ENCODE measurements at regions not wholly inside any gene's neighbourhood (a gene's known extent, or its start where the extent isn't known, plus 50 kb on each side); places are given as distances from the start of the nearest gene placed in this dataset.
A peak's percentile ranks its signal among the peaks of the same experiment; 100 is the strongest.

DNA sequence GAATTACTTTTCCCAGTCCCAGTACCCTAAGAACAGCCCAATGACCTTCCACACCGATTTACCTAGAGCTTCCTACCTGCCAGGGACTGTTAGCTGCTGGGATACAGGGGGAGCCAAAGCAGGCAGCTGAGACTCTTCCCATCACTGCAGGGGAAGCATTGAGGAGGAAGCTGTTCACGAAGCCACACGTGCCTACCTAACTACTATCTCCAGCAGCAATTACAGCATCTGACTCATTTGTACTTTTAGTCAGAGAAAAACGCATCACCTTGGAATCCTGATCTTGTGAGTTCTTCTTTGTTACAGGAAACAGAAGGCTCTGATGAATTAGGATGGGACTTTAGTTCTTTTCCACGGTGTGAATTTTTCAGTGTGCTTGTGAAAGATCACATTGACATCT, 113.7 kb upstream of the DHX40 start:
- DNase-seq: no peak

GRCh38 chr17:59454633-59455105, 110.7 kb upstream of the DHX40 start:
- DNase-seq: no peak

- no peak for DNase-seq
Observed at GRCh38 chr17:59456428-59456827, 109.0 kb upstream of the DHX40 start.

GRCh38 chr17:59456923-59457615, 108.3 kb upstream of the DHX40 start:
- DNase-seq: no peak

DNA sequence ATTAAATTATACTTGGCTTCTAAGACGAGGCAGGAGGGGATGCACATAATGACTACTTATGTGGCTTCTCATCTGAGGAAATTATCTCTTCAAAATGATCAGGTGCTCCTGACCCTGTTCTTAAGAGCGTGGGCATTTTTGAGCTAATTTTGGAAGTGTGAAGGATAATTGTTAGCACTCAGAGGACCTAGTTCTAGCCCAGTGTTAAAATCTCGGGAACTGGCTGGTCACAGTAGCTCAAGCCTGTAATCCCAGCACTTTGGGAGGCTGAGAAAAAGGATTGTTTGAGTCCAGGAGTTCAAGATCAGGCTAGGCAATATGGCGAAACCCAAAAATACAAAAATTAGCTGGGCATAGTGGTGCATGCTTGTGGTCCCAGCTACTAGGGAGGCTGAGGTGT, 103.0 kb upstream of the DHX40 start:
- DNase-seq: no peak

- no peak for DNase-seq
Observed at GRCh38 chr17:59464246-59464645, 101.2 kb upstream of the DHX40 start.

GRCh38 chr17:59465949-59466307, 99.5 kb upstream of the DHX40 start:
- DNase-seq: no peak

DNA sequence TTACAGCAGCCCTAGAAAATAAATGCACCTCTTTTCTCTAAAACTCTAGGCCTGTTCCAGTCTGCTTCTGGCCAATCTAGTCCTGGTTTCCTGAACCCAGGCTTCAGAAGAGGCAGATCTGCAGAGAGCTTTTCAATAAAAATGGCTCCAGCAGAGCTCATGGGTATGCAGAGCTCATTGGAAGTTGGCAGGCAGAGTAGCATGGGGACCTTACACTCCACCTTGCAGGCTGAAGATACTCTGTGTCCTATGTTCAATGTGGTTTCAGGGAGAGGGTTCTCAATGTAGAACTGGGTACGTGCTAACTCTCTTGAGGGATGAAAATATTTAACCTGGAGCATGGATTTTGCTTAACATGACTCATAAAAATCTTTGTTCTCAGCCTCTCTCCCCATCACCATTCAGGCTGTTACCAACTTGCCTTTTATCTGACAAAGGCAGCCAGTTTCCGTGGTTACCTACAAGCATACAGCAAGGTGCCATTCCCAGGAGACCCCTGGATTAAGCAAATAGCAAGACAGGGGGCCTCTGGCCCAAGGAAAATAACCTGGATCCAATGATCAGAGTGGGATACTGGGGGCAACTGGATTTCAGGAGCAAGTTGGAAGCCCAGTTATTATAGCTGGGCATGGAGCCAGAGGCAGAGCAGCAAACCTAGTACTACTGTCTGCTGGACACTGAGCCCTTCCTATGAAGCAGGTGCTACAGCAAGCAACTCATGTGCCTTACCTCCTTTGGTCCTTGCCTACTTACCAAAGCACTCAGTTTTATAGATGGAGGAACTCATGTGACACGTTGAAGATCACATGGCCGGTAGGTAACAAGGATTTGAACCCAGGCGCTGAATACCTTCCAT, 98.2 kb upstream of the DHX40 start:
- no peak for DNase-seq

- DNase-seq: no peak
Observed at GRCh38 chr17:59469786-59470485, 95.5 kb upstream of the DHX40 start.

DNA sequence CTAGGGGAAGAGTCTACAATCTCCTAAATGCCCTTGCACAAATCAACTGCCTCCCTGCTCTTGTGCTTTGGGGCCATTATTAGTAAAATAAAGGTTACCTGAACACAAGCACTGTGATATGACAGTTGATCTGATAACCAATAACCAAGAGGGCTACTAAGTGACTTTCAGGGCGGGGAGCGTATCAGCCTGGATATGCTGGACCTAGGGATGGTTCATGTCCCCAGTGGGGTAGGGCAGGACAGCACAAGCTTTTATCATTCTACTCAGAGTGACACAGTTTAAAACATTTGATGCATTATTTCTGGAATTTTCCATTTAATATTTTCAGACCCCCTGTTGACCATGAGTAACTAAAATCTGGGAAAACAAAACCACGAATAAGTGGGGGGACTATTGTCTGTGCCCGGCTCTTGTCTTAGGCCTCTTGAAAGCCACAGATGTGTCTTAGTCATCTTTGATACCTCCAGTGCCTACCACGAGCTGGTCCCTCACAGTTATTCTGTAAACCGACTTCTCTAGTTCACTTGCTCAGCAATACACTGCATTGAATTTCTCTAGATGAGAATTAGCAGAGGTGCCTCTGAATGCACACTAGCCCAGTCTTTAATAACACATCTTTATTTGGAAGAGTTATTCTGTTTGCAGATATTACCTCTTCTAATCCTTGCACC, 94.6 kb upstream of the DHX40 start:
- no peak for DNase-seq

DNA sequence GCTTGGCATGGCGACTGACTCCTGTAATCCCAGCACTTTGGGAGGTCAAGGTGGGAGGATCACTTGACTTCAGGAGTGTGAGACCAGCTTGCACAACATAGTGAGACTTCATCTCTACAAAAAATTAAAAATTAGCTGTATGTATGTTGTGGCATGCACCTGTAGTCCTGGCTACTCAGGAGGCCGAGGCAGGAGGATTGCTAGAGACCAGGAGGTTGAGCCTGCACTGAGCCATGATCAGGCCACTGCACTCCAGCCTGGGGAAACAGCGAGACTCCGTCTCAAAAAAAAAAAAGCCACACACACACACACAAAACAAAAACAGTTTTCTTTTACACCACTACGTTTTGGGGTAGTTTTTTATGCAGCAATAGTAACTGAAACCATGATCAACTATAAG, 89.0 kb upstream of the DHX40 start:
- DNase-seq: no peak

GRCh38 chr17:59479141-59479540, 86.3 kb upstream of the DHX40 start:
- DNase-seq: no peak

- no peak for DNase-seq
Observed at GRCh38 chr17:59483860-59484259, 81.5 kb upstream of the DHX40 start.

GRCh38 chr17:59485015-59485414, 80.4 kb upstream of the DHX40 start:
- DNase-seq: no peak

- peak; percentile 53 for DNase-seq
Observed at GRCh38 chr17:59485946-59486345, 79.5 kb upstream of the DHX40 start.

DNA sequence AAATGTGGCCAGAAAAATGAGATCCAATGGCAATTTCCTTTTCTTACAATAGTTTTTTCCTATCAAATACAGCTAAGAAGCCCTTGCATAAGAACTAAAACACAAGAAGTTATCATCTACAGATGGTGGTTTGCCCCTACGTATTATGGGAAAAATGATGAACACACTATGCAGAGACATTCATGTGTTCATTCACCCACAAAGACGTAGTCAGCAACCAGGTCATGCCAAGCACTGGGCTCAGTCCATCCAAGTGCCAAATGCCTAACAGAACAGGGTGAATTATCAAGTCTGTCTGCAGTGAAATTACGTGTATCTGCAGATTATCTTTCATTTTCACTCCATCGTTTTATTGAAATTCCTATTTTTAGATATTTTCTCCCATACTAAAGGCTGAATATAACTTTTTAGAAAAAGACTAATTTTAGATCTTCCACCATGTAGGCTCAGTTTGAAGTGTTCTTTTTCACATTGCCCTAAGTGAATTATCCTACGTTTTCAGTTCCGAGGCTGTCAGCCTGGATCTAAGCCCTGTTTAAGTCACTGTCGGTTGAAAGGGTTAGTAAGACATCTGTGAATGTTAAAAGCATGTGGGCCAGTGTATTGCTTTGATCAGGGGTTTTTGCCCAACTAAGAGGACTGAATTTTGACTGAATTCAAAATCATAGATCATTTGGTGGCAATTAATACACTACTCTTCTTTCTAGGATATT, 78.1 kb upstream of the DHX40 start:
- DNase-seq: peak; percentile 42

- DNase-seq: no peak
Observed at GRCh38 chr17:59488805-59489204, 76.6 kb upstream of the DHX40 start.

DNA sequence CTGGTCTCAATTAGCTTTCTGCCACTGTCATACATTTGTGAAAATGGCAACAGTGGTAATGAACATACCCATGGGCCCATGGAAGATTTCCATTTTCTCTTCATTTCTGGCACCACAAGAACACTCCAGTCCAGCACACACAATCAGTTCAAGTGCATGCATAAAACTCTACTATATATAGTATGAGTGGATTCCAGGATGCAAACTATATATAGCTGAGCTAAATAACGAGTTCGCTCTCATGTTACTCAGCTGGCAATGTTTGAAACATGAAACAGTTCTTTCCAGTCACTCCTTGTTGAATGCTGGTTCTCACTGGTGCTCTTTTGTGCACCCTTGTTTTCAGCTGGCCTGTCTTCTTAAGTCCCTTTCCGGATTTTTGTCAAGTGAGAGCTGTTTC, 75.2 kb upstream of the DHX40 start:
- DNase-seq: peak; percentile 67

DNA sequence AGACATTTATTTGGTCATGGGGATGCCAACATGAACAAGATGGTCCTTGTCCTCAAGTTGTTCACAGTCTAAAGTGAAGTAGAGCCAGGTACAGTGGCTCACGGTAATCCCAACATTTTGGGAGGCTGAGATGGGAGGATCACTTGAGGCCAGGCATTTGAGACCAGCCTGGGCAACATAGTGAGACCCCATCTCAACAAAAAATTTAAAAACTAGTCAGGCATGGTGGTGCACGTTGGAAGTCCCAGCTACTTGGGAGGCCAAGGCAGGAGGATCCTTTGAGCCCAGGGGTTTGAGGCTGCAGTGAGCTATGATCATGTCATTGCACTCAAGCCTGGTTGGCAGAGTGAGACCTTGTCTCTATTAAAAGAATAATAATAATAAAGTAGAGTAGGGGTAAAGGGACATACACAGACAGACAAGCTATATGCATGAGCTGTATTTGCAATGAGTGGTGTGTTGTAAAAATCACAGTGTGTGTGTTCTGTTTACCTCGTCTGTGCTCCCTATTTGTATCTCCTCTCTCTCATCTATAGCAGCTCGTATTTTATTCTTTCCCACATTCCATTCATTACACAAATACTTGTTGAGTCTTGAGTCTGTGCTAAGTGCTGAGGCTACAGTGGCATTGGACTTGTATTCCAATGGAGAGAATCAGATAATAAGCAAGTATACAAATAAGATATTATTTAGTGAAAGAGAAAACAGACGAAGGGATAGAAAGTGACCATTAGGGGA, 73.9 kb upstream of the DHX40 start:
- DNase-seq: no peak

DNA sequence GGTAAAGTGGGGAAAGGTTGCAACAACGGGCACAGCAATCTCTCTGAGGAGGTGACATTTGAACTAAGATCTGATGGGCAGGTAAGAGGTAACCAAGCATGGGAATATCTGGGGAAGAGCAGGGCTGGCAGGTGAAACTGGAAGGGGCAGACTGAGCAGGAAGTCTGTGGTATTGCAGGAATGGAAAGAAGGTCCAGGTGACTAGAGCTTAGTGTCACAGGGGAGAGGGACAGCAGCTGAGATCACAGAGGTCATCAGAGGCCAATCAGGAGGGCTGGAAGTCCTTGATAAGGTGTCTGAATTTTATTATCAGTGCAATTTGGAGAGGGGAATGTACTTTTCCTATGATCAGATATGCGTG, 73.3 kb upstream of the DHX40 start:
- DNase-seq: no peak

DNA sequence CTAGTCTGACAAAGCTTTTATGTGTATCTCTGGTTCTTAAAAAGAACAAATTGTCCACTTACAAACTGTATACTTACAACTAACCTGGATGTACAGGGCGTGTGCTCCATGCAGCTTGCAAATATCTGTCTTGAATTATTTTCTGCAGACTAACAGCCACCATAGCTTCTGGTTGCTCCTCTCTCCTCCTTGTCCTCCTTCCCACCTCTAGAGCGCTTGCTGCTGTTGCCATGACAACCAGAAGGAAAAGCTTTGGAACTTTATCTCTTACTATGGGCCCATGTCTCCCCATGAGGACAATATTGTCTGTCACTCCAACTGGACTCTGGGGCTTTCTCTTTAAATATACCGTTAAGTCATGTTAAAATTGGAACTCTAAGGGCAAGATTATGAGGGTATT, 71.5 kb upstream of the DHX40 start:
- no peak for DNase-seq
